Uterus (tissue), 2 donors: ENCODE measurements at regions not wholly inside any gene's neighbourhood (a gene's known extent, or its start where the extent isn't known, plus 50 kb on each side); places are given as distances from the start of the nearest gene placed in this dataset.

Experiments used
- POLR2A ChIP-seq, 2 donors: fragments of 450-650 bp; IDR thresholded peaks; one replicate each; pipeline ENCODE4 v1.6.1; 2016; ENCODE audit warnings: antibody characterized with exemption in 2 of 2, mild to moderate bottlenecking in 1 of 2, moderate library complexity in 1 of 2
- TF ChIP-seq, protein P1 (sequence below), 4 experiments: fragments of 200-600 bp in 2 of 4; fragments of 450-650 bp in 2 of 4; sonication (generic) in 2 of 4; IDR thresholded peaks; one replicate each; pipeline ENCODE4 v1.5.1; 2016 to 2019; ENCODE audit warnings: antibody characterized with exemption in 4 of 4, mild to moderate bottlenecking in 2 of 4, moderate library complexity in 1 of 4

DNA sequence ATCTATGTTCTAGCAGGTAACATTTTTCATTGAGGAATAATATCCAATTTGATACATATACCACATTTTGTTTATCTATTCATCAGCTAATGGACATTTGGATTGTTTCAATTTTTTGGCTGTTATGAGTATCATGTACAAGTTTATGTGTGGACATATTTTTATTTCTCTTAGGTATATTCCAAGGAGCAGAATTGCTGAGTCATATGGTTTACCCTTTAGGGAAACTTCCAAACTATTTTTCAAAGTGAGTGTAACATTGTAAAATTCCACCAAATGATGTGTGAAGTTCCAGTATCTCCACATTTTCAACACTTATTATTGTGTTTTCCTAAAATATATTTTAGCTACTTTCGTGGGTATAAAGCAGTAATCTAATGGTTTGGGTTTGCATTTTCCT is 1789.9 kb downstream of the MRPL39 start:
- TF ChIP-seq, protein P1, sequence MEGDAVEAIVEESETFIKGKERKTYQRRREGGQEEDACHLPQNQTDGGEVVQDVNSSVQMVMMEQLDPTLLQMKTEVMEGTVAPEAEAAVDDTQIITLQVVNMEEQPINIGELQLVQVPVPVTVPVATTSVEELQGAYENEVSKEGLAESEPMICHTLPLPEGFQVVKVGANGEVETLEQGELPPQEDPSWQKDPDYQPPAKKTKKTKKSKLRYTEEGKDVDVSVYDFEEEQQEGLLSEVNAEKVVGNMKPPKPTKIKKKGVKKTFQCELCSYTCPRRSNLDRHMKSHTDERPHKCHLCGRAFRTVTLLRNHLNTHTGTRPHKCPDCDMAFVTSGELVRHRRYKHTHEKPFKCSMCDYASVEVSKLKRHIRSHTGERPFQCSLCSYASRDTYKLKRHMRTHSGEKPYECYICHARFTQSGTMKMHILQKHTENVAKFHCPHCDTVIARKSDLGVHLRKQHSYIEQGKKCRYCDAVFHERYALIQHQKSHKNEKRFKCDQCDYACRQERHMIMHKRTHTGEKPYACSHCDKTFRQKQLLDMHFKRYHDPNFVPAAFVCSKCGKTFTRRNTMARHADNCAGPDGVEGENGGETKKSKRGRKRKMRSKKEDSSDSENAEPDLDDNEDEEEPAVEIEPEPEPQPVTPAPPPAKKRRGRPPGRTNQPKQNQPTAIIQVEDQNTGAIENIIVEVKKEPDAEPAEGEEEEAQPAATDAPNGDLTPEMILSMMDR (IDR thresholded peaks at IDR 0.05) = no peak
- no peak for TF ChIP-seq POLR2A (IDR thresholded peaks at IDR 0.05)
